IMR-90 (cell line): ENCODE measurements at regions not wholly inside any gene's neighbourhood (a gene's known extent, or its start where the extent isn't known, plus 50 kb on each side); places are given as distances from the start of the nearest gene placed in this dataset.

Experiments used
- CEBPB ChIP-seq: IDR thresholded peaks from 2 replicates; pipeline ENCODE4 v1.6.1; 2012; ENCODE audit warnings: low read depth, low read length, improper control_type of control experiment
- FOS ChIP-seq: fragments of 150-350 bp; IDR thresholded peaks from 2 replicates; pipeline ENCODE4 v1.6.1; 2016; ENCODE audit warnings: low read depth, low read length
- MXI1 ChIP-seq: IDR thresholded peaks from 2 replicates; pipeline ENCODE4 v1.6.1; 2012; ENCODE audit warnings: low read depth, mild to moderate bottlenecking, low read length, moderate library complexity, borderline replicate concordance
- POLR2A ChIP-seq: IDR thresholded peaks from 2 replicates; pipeline ENCODE4 v1.6.1; 2012; ENCODE audit warnings: mild to moderate bottlenecking, low read depth, low read length
- RAD21 ChIP-seq: IDR thresholded peaks from 2 replicates; pipeline ENCODE4 v1.6.1; 2012; ENCODE audit warnings: low read length, improper control_type of control experiment
- RFX5 ChIP-seq: IDR thresholded peaks from 2 replicates; pipeline ENCODE4 v1.8.0; 2012; ENCODE audit warnings: low read depth, mild to moderate bottlenecking, low read length, moderate library complexity
- USF2 ChIP-seq: fragments of 150-350 bp; IDR thresholded peaks from 2 replicates; pipeline ENCODE4 v1.6.1; 2017; ENCODE audit warnings: mild to moderate bottlenecking, antibody characterized with exemption, low read length, low read depth
- TF ChIP-seq, protein P1 (sequence below): conservative IDR thresholded peaks from 2 replicates; pipeline ENCODE4 v1.5.1; 2012; ENCODE audit warnings: mild to moderate bottlenecking, low read depth, low read length, improper control_type of control experiment
- TF ChIP-seq, protein P2 (sequence below): fragments of 150-350 bp; IDR thresholded peaks from 2 replicates; pipeline ENCODE4 v1.6.1; 2016; ENCODE audit warnings: low read depth, mild to moderate bottlenecking, low read length, moderate library complexity, borderline replicate concordance

- TF ChIP-seq, protein P1, sequence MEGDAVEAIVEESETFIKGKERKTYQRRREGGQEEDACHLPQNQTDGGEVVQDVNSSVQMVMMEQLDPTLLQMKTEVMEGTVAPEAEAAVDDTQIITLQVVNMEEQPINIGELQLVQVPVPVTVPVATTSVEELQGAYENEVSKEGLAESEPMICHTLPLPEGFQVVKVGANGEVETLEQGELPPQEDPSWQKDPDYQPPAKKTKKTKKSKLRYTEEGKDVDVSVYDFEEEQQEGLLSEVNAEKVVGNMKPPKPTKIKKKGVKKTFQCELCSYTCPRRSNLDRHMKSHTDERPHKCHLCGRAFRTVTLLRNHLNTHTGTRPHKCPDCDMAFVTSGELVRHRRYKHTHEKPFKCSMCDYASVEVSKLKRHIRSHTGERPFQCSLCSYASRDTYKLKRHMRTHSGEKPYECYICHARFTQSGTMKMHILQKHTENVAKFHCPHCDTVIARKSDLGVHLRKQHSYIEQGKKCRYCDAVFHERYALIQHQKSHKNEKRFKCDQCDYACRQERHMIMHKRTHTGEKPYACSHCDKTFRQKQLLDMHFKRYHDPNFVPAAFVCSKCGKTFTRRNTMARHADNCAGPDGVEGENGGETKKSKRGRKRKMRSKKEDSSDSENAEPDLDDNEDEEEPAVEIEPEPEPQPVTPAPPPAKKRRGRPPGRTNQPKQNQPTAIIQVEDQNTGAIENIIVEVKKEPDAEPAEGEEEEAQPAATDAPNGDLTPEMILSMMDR, result no peak
- TF ChIP-seq RFX5, result no peak
- TF ChIP-seq FOS, result no peak
- TF ChIP-seq USF2, result no peak
- TF ChIP-seq POLR2A, result no peak
- TF ChIP-seq, protein P2, sequence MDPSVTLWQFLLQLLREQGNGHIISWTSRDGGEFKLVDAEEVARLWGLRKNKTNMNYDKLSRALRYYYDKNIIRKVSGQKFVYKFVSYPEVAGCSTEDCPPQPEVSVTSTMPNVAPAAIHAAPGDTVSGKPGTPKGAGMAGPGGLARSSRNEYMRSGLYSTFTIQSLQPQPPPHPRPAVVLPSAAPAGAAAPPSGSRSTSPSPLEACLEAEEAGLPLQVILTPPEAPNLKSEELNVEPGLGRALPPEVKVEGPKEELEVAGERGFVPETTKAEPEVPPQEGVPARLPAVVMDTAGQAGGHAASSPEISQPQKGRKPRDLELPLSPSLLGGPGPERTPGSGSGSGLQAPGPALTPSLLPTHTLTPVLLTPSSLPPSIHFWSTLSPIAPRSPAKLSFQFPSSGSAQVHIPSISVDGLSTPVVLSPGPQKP, result no peak
- no peak for TF ChIP-seq RAD21
- TF ChIP-seq CEBPB, result no peak
- no peak for TF ChIP-seq MXI1
These were observed 359.3 kb upstream of the UBE2E2 start for GRCh38 chr3:22843854-22844253.
